IPS-18a (cell line): ENCODE measurements at regions not wholly inside any gene's neighbourhood (a gene's known extent, or its start where the extent isn't known, plus 50 kb on each side); places are given as distances from the start of the nearest gene placed in this dataset.

Experiments
- H3K27ac ChIP-seq: one replicate; pipeline ENCODE4 v1.5.1; 2013; ENCODE audit warnings: low read length
- H3K27me3 ChIP-seq: one replicate; pipeline ENCODE4 v1.6.1; 2013; ENCODE audit warnings: mild to moderate bottlenecking, low read length; ENCODE audit not compliant: control insufficient read depth, insufficient read depth
- H3K36me3 ChIP-seq: one replicate; pipeline ENCODE4 v1.6.1; 2013; ENCODE audit warnings: low read depth, low read length; ENCODE audit not compliant: control insufficient read depth
- H3K4me1 ChIP-seq: one replicate; pipeline ENCODE4 v1.6.1; 2013; ENCODE audit warnings: low read depth, low read length; ENCODE audit not compliant: control insufficient read depth
- H3K4me3 ChIP-seq: one replicate; pipeline ENCODE4 v1.5.1; 2013; ENCODE audit warnings: low read length
- H3K9ac ChIP-seq: one replicate; pipeline ENCODE4 v1.6.1; 2013; ENCODE audit warnings: mild to moderate bottlenecking, low read length, moderate library complexity
- H3K9me3 ChIP-seq: one replicate; pipeline ENCODE4 v1.6.1; 2013; ENCODE audit warnings: low read depth, low read length; ENCODE audit not compliant: control insufficient read depth

GRCh38 chrX:144790148-144790547 is 457.2 kb upstream of the SPANXN1 start:
- no peak overlapping the region for H3K9ac ChIP-seq
- H3K4me3 ChIP-seq, result no peak overlapping the region
- peaks cover 85% of the 10 kb centered on the region for H3K9me3 ChIP-seq
- H3K4me1 ChIP-seq, result no peaks in the 10 kb centered on the region
- no peaks in the 10 kb centered on the region for H3K27me3 ChIP-seq
- H3K27ac ChIP-seq, result no peak overlapping the region
- H3K36me3 ChIP-seq, result no peaks in the 10 kb centered on the region

GRCh38 chrX:144791298-144791697 is 456.0 kb upstream of the SPANXN1 start:
- Histone ChIP-seq H3K4me3 (no peak overlapping the region), H3K9me3 (peaks cover 85% of the 10 kb centered on the region), H3K36me3 (no peaks in the 10 kb centered on the region), H3K27me3 (no peaks in the 10 kb centered on the region), H3K27ac (no peak overlapping the region), H3K4me1 (no peaks in the 10 kb centered on the region), H3K9ac (no peak overlapping the region)

- Histone ChIP-seq H3K4me3 (no peak overlapping the region), H3K36me3 (no peaks in the 10 kb centered on the region), H3K9ac (no peak overlapping the region), H3K27me3 (no peaks in the 10 kb centered on the region), H3K27ac (no peak overlapping the region), H3K4me1 (no peaks in the 10 kb centered on the region), H3K9me3 (peaks cover 69% of the 10 kb centered on the region)
These were observed 448.3 kb upstream of the SPANXN1 start for GRCh38 chrX:144798972-144799371.

GRCh38 chrX:144801786-144802185 is 445.5 kb upstream of the SPANXN1 start:
- H3K9me3 ChIP-seq, result peaks cover 60% of the 10 kb centered on the region
- no peaks in the 10 kb centered on the region for H3K27me3 ChIP-seq
- no peak overlapping the region for H3K9ac ChIP-seq
- no peaks in the 10 kb centered on the region for H3K36me3 ChIP-seq
- no peak overlapping the region for H3K27ac ChIP-seq
- H3K4me3 ChIP-seq, result no peak overlapping the region
- H3K4me1 ChIP-seq, result no peaks in the 10 kb centered on the region

GRCh38 chrX:144809025-144809424 is 438.3 kb upstream of the SPANXN1 start:
- no peak overlapping the region for H3K27ac ChIP-seq
- no peaks in the 10 kb centered on the region for H3K27me3 ChIP-seq
- H3K9ac ChIP-seq, result no peak overlapping the region
- no peaks in the 10 kb centered on the region for H3K36me3 ChIP-seq
- H3K4me1 ChIP-seq, result no peaks in the 10 kb centered on the region
- no peak overlapping the region for H3K4me3 ChIP-seq
- peaks cover 63% of the 10 kb centered on the region for H3K9me3 ChIP-seq

GRCh38 chrX:144810539-144810938 is 436.8 kb upstream of the SPANXN1 start:
- peaks cover 73% of the 10 kb centered on the region for H3K9me3 ChIP-seq
- H3K9ac ChIP-seq, result no peak overlapping the region
- no peak overlapping the region for H3K27ac ChIP-seq

GRCh38 chrX:144819406-144819805 is 427.9 kb upstream of the SPANXN1 start:
- Histone ChIP-seq H3K9me3 (peaks cover 82% of the 10 kb centered on the region), H3K27ac (no peak overlapping the region), H3K4me3 (no peak overlapping the region), H3K9ac (no peak overlapping the region), H3K36me3 (no peaks in the 10 kb centered on the region), H3K4me1 (no peaks in the 10 kb centered on the region), H3K27me3 (no peaks in the 10 kb centered on the region)

More at GRCh38 chrX:144810539-144810938, 436.8 kb upstream of the SPANXN1 start:
- Histone ChIP-seq H3K27me3 (no peaks in the 10 kb centered on the region), H3K4me1 (no peaks in the 10 kb centered on the region), H3K4me3 (no peak overlapping the region), H3K36me3 (no peaks in the 10 kb centered on the region)

- no peak overlapping the region for H3K27ac ChIP-seq
- H3K9ac ChIP-seq, result no peak overlapping the region
These were observed 406.7 kb upstream of the SPANXN1 start for GRCh38 chrX:144840616-144841015.

GRCh38 chrX:144849141-144849540 is 398.2 kb upstream of the SPANXN1 start:
- Histone ChIP-seq H3K27me3 (no peaks in the 10 kb centered on the region), H3K36me3 (no peaks in the 10 kb centered on the region), H3K27ac (no peak overlapping the region), H3K4me3 (no peak overlapping the region), H3K9ac (no peak overlapping the region), H3K9me3 (peaks cover 75% of the 10 kb centered on the region), H3K4me1 (no peaks in the 10 kb centered on the region)

More at GRCh38 chrX:144840616-144841015, 406.7 kb upstream of the SPANXN1 start:
- H3K36me3 ChIP-seq, result no peaks in the 10 kb centered on the region
- no peaks in the 10 kb centered on the region for H3K27me3 ChIP-seq
- H3K9me3 ChIP-seq, result peaks cover 67% of the 10 kb centered on the region
- H3K4me1 ChIP-seq, result no peaks in the 10 kb centered on the region
- H3K4me3 ChIP-seq, result no peak overlapping the region

GRCh38 chrX:144896323-144896722 is 351.0 kb upstream of the SPANXN1 start:
- Histone ChIP-seq H3K9me3 (peaks cover 65% of the 10 kb centered on the region), H3K27me3 (no peaks in the 10 kb centered on the region), H3K4me3 (no peak overlapping the region), H3K4me1 (no peaks in the 10 kb centered on the region), H3K9ac (no peak overlapping the region), H3K36me3 (no peaks in the 10 kb centered on the region), H3K27ac (no peak overlapping the region)

GRCh38 chrX:144901521-144901920 is 345.8 kb upstream of the SPANXN1 start:
- no peak overlapping the region for H3K9ac ChIP-seq
- H3K4me1 ChIP-seq, result no peaks in the 10 kb centered on the region
- H3K27ac ChIP-seq, result no peak overlapping the region
- no peaks in the 10 kb centered on the region for H3K27me3 ChIP-seq
- no peaks in the 10 kb centered on the region for H3K36me3 ChIP-seq
- H3K9me3 ChIP-seq, result peaks cover 73% of the 10 kb centered on the region
- no peak overlapping the region for H3K4me3 ChIP-seq

- Histone ChIP-seq H3K4me3 (no peak overlapping the region), H3K27ac (no peak overlapping the region), H3K4me1 (no peaks in the 10 kb centered on the region), H3K27me3 (no peaks in the 10 kb centered on the region), H3K9me3 (peaks cover 93% of the 10 kb centered on the region), H3K9ac (no peak overlapping the region), H3K36me3 (no peaks in the 10 kb centered on the region)
These were observed 330.5 kb upstream of the SPANXN1 start for GRCh38 chrX:144916785-144917184.
